ENCODE measurements at regions not wholly inside any gene's neighbourhood (a gene's known extent, or its start where the extent isn't known, plus 50 kb on each side); places are given as distances from the start of the nearest gene placed in this dataset.

- H3K4me3 ChIP-seq (ENCODE audit: low read length): no peak overlapping the region
- TF ChIP-seq, protein P1, sequence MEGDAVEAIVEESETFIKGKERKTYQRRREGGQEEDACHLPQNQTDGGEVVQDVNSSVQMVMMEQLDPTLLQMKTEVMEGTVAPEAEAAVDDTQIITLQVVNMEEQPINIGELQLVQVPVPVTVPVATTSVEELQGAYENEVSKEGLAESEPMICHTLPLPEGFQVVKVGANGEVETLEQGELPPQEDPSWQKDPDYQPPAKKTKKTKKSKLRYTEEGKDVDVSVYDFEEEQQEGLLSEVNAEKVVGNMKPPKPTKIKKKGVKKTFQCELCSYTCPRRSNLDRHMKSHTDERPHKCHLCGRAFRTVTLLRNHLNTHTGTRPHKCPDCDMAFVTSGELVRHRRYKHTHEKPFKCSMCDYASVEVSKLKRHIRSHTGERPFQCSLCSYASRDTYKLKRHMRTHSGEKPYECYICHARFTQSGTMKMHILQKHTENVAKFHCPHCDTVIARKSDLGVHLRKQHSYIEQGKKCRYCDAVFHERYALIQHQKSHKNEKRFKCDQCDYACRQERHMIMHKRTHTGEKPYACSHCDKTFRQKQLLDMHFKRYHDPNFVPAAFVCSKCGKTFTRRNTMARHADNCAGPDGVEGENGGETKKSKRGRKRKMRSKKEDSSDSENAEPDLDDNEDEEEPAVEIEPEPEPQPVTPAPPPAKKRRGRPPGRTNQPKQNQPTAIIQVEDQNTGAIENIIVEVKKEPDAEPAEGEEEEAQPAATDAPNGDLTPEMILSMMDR (IDR thresholded peaks at IDR 0.05; ENCODE audit: insufficient read depth, low read depth, low read length, missing control alignments): no peak
- DNase-seq (ENCODE audit: low read depth): no peak
Observed at GRCh38 chr17:70919241-70919640, 749.9 kb downstream of the KCNJ2 start.

DNA sequence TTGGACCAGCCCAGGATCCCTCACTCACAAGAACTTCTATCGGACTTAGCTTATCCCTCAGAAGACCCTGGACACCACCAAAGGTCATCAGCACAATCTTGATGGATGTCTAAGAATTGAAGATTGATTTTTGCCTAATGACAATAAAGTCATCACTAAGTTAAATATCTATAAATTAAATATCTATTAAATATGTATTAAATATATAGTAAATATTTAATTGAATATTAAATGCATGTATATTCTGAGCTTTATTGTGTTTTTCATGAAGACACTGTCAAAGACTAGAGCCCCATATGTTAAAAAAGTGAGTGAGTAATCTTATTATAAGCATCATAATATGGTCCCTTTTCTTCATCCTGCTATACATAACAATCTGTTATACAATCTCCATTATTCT, 751.1 kb downstream of the KCNJ2 start:
- TF ChIP-seq, protein P1 (IDR thresholded peaks at IDR 0.05; ENCODE audit: insufficient read depth, low read depth, low read length, missing control alignments): no peak
- no peak for DNase-seq (ENCODE audit: low read depth)
- no peak overlapping the region for H3K4me3 ChIP-seq (ENCODE audit: low read length)

- no peak for DNase-seq (ENCODE audit: low read depth)
- no peak overlapping the region for H3K4me3 ChIP-seq (ENCODE audit: low read length)
- TF ChIP-seq, protein P1 (IDR thresholded peaks at IDR 0.05; ENCODE audit: insufficient read depth, low read depth, low read length, missing control alignments): no peak
Observed at GRCh38 chr17:70922268-70922667, 752.9 kb downstream of the KCNJ2 start.

- TF ChIP-seq, protein P1 (IDR thresholded peaks at IDR 0.05; ENCODE audit: insufficient read depth, low read depth, low read length, missing control alignments): no peak
- H3K4me3 ChIP-seq (ENCODE audit: low read length): no peak overlapping the region
- no peak for DNase-seq (ENCODE audit: low read depth)
Observed at GRCh38 chr17:70924776-70925175, 755.4 kb downstream of the KCNJ2 start.

DNA sequence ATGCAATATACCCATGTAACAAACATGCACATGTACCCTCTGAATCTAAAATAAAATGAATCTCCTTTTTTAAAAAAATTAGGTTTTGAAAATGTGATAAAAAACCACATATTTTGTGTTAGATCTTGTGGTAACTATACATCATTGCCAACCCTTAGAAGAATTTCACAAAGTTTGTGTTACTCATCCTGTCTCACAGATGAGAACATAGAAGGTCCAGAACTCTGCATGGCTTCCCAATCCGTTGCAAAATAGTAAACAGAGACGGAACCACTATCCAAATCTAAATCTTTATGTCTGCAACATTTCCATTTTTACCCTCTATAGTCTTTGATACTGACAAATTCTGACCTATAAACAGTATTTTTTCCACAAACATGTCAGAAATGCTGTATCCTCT, 759.9 kb downstream of the KCNJ2 start:
- TF ChIP-seq, protein P1 (IDR thresholded peaks at IDR 0.05; ENCODE audit: insufficient read depth, low read depth, low read length, missing control alignments): no peak
- no peak overlapping the region for H3K4me3 ChIP-seq (ENCODE audit: low read length)
- DNase-seq (ENCODE audit: low read depth): no peak

DNA sequence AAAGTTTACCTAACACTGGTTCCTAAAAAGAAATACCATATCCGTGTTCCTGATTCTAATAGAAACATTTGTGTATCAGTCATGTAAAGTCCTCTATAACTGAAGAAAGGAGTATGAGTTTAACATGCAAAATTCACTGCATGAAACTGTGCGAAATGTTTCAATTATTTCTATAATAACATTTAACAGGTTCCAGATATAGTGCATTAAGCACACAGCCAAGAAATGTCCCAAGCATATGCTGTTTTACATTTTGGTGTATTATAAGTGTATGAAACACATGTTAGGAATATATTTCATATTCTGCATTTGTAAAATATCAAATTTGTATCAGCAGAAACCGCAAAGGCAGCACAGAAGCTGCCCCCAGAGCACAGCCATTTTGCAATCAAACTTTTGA, 764.9 kb downstream of the KCNJ2 start:
- TF ChIP-seq, protein P1 (IDR thresholded peaks at IDR 0.05; ENCODE audit: insufficient read depth, low read depth, low read length, missing control alignments): no peak
- no peak overlapping the region for H3K4me3 ChIP-seq (ENCODE audit: low read length)

GRCh38 chr17:70934835-70935234, 765.5 kb downstream of the KCNJ2 start:
- no peak for DNase-seq (ENCODE audit: low read depth)
- H3K4me3 ChIP-seq (ENCODE audit: low read length): no peak overlapping the region
- TF ChIP-seq, protein P1 (IDR thresholded peaks at IDR 0.05; ENCODE audit: insufficient read depth, low read depth, low read length, missing control alignments): no peak

More for the DNA sequence above, 764.9 kb downstream of the KCNJ2 start:
- DNase-seq (ENCODE audit: low read depth): no peak
